ENCODE measurements at regions not wholly inside any gene's neighbourhood (a gene's known extent, or its start where the extent isn't known, plus 50 kb on each side); places are given as distances from the start of the nearest gene placed in this dataset.

DNA sequence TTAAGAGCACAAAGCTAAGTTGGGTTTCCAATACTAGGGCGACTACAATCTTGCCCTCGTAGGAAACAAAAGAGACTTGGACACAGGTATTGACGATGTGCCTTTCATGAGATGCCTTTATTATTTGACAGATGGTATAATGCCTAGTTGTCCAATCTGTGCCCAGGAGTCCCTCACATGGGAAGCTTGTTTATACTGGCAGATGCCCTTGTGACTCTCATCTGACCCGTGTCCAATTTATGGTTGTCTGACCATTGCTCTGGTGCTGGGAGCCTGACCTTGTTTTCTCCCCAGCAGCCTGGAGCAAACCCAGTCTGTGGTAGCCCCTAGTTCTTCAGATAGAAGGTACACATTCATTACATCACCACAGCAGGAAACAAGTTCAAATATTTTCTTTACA lies 511.7 kb downstream of the AGTPBP1 start:
- TF ChIP-seq CTCF (optimal IDR thresholded peaks at IDR 0.05 in 1 of 3, IDR thresholded peaks at IDR 0.05 in 1 of 3, conservative IDR thresholded peaks at IDR 0.05 in 1 of 3; ENCODE audit: extremely low read depth in 1 of 3, insufficient read depth in 2 of 3, low read length in 3 of 3) (no peak), EZH2 (IDR thresholded peaks at IDR 0.05; ENCODE audit: low read length) (no peak)
